GDM1 (cell line): ENCODE measurements at regions not wholly inside any gene's neighbourhood (a gene's known extent, or its start where the extent isn't known, plus 50 kb on each side); places are given as distances from the start of the nearest gene placed in this dataset.
A peak's percentile ranks its signal among the peaks of the same experiment; 100 is the strongest.
"Not testable (repeated sequence)": the region's sequence is repeated elsewhere in the genome, so short reads cannot be mapped to it uniquely, and the experiment has no call there.

Source experiments
- DNase-seq: peaks from one replicate; lab custom pipeline; 2025; lab: John Stamatoyannopoulos, UW

GRCh38 chr1:117754061-117754969 is 148.5 kb downstream of the TENT5C start:
- DNase-seq, result peak; percentile 26

- no peak for DNase-seq
These were observed 151.8 kb downstream of the TENT5C start for GRCh38 chr1:117757668-117758067.

GRCh38 chr1:117758444-117759316 is 152.8 kb downstream of the TENT5C start:
- peak; percentile 56 for DNase-seq

- DNase-seq, result no peak
These were observed 153.7 kb downstream of the TENT5C start for GRCh38 chr1:117759535-117759934.

GRCh38 chr1:117760069-117760468 is 154.2 kb downstream of the TENT5C start:
- DNase-seq, result no peak

GRCh38 chr1:117760485-117760884 is 154.6 kb downstream of the TENT5C start:
- DNase-seq, result no peak

- not testable (repeated sequence) for DNase-seq
These were observed 161.7 kb downstream of the GDAP2 start for GRCh38 chr1:117767756-117768155.

GRCh38 chr1:117770981-117771531 is 158.4 kb downstream of the GDAP2 start:
- no peak for DNase-seq

GRCh38 chr1:117779364-117779763 is 150.1 kb downstream of the GDAP2 start:
- no peak for DNase-seq

- no peak for DNase-seq
These were observed 148.5 kb downstream of the GDAP2 start for GRCh38 chr1:117780687-117781475.

GRCh38 chr1:117782056-117782455 is 147.4 kb downstream of the GDAP2 start:
- DNase-seq, result no peak

GRCh38 chr1:117783606-117784396 is 145.6 kb downstream of the GDAP2 start:
- no peak for DNase-seq

GRCh38 chr1:117788014-117788413 is 141.4 kb downstream of the GDAP2 start:
- no peak for DNase-seq

GRCh38 chr1:117793413-117793812 is 136.0 kb downstream of the GDAP2 start:
- DNase-seq, result no peak

- DNase-seq, result no peak
These were observed 135.3 kb downstream of the GDAP2 start for GRCh38 chr1:117794073-117794472.

GRCh38 chr1:117795190-117795589 is 134.2 kb downstream of the GDAP2 start:
- no peak for DNase-seq

GRCh38 chr1:117795792-117796191 is 133.6 kb downstream of the GDAP2 start:
- no peak for DNase-seq

- no peak for DNase-seq
These were observed 133.2 kb downstream of the GDAP2 start for GRCh38 chr1:117796226-117796625.

- no peak for DNase-seq
These were observed 130.9 kb downstream of the GDAP2 start for GRCh38 chr1:117798550-117798949.

GRCh38 chr1:117802531-117803257 is 126.7 kb downstream of the GDAP2 start:
- no peak for DNase-seq
